ENCODE measurements at regions not wholly inside any gene's neighbourhood (a gene's known extent, or its start where the extent isn't known, plus 50 kb on each side); places are given as distances from the start of the nearest gene placed in this dataset.

GRCh38 chr11:23704183-23704582 lies 792.7 kb upstream of the LUZP2 start:
- TF ChIP-seq POLR2AphosphoS5 (IDR thresholded peaks at IDR 0.05; ENCODE audit: low read depth, low read length) (no peak), POU2F2 (IDR thresholded peaks at IDR 0.05; ENCODE audit: low read depth, low read length) (no peak), TAF1 (IDR thresholded peaks at IDR 0.05; ENCODE audit: low read depth, low read length) (no peak), PAX5 (IDR thresholded peaks at IDR 0.05; ENCODE audit: insufficient read depth, low read length, severe bottlenecking) (no peak), POLR2A (IDR thresholded peaks at IDR 0.05; ENCODE audit: low read depth, low read length) (no peak), SPI1 (IDR thresholded peaks at IDR 0.05; ENCODE audit: low read depth, low read length) (no peak)
- no peak for DNase-seq (ENCODE audit: insufficient read length, low spot score)
- FAIRE-seq: no peak

- TF ChIP-seq PAX5 (IDR thresholded peaks at IDR 0.05; ENCODE audit: insufficient read depth, low read length, severe bottlenecking): no peak
- no peak for TF ChIP-seq SPI1 (IDR thresholded peaks at IDR 0.05; ENCODE audit: low read depth, low read length)
- no peak for TF ChIP-seq TAF1 (IDR thresholded peaks at IDR 0.05; ENCODE audit: low read depth, low read length)
- TF ChIP-seq POLR2A (IDR thresholded peaks at IDR 0.05; ENCODE audit: low read depth, low read length): no peak
- TF ChIP-seq POU2F2 (IDR thresholded peaks at IDR 0.05; ENCODE audit: low read depth, low read length): no peak
- TF ChIP-seq POLR2AphosphoS5 (IDR thresholded peaks at IDR 0.05; ENCODE audit: low read depth, low read length): no peak
- no peak for DNase-seq (ENCODE audit: insufficient read length, low spot score)
- no peak for FAIRE-seq
Measured at GRCh38 chr11:23711981-23712380, 784.9 kb upstream of the LUZP2 start.

GRCh38 chr11:23719016-23719415 lies 777.8 kb upstream of the LUZP2 start:
- no peak for TF ChIP-seq POLR2AphosphoS5 (IDR thresholded peaks at IDR 0.05; ENCODE audit: low read depth, low read length)
- no peak for TF ChIP-seq TAF1 (IDR thresholded peaks at IDR 0.05; ENCODE audit: low read depth, low read length)
- TF ChIP-seq PAX5 (IDR thresholded peaks at IDR 0.05; ENCODE audit: insufficient read depth, low read length, severe bottlenecking): no peak
- no peak for TF ChIP-seq SPI1 (IDR thresholded peaks at IDR 0.05; ENCODE audit: low read depth, low read length)
- TF ChIP-seq POLR2A (IDR thresholded peaks at IDR 0.05; ENCODE audit: low read depth, low read length): no peak
- no peak for TF ChIP-seq POU2F2 (IDR thresholded peaks at IDR 0.05; ENCODE audit: low read depth, low read length)
- FAIRE-seq: no peak
- no peak for DNase-seq (ENCODE audit: insufficient read length, low spot score)

GRCh38 chr11:23723861-23724260 lies 773.0 kb upstream of the LUZP2 start:
- DNase-seq (ENCODE audit: insufficient read length, low spot score): no peak
- FAIRE-seq: no peak

GRCh38 chr11:23725752-23726151 lies 771.1 kb upstream of the LUZP2 start:
- TF ChIP-seq POLR2AphosphoS5 (IDR thresholded peaks at IDR 0.05; ENCODE audit: low read depth, low read length): no peak
- no peak for TF ChIP-seq TAF1 (IDR thresholded peaks at IDR 0.05; ENCODE audit: low read depth, low read length)
- no peak for TF ChIP-seq PAX5 (IDR thresholded peaks at IDR 0.05; ENCODE audit: insufficient read depth, low read length, severe bottlenecking)
- FAIRE-seq: no peak
- DNase-seq (ENCODE audit: insufficient read length, low spot score): no peak

More at GRCh38 chr11:23723861-23724260, 773.0 kb upstream of the LUZP2 start:
- TF ChIP-seq TAF1 (IDR thresholded peaks at IDR 0.05; ENCODE audit: low read depth, low read length): no peak
- no peak for TF ChIP-seq POLR2A (IDR thresholded peaks at IDR 0.05; ENCODE audit: low read depth, low read length)
- no peak for TF ChIP-seq POLR2AphosphoS5 (IDR thresholded peaks at IDR 0.05; ENCODE audit: low read depth, low read length)
- no peak for TF ChIP-seq PAX5 (IDR thresholded peaks at IDR 0.05; ENCODE audit: insufficient read depth, low read length, severe bottlenecking)
- TF ChIP-seq SPI1 (IDR thresholded peaks at IDR 0.05; ENCODE audit: low read depth, low read length): no peak
- no peak for TF ChIP-seq POU2F2 (IDR thresholded peaks at IDR 0.05; ENCODE audit: low read depth, low read length)

GRCh38 chr11:23727387-23727786 lies 769.5 kb upstream of the LUZP2 start:
- no peak for FAIRE-seq
- DNase-seq (ENCODE audit: insufficient read length, low spot score): no peak
- TF ChIP-seq POLR2AphosphoS5 (IDR thresholded peaks at IDR 0.05; ENCODE audit: low read depth, low read length) (no peak), POLR2A (IDR thresholded peaks at IDR 0.05; ENCODE audit: low read depth, low read length) (no peak), TAF1 (IDR thresholded peaks at IDR 0.05; ENCODE audit: low read depth, low read length) (no peak), PAX5 (IDR thresholded peaks at IDR 0.05; ENCODE audit: insufficient read depth, low read length, severe bottlenecking) (no peak)

GRCh38 chr11:23727794-23728193 lies 769.1 kb upstream of the LUZP2 start:
- FAIRE-seq (no peak), DNase-seq (ENCODE audit: insufficient read length, low spot score) (no peak)
- no peak for TF ChIP-seq PAX5 (IDR thresholded peaks at IDR 0.05; ENCODE audit: insufficient read depth, low read length, severe bottlenecking)
- TF ChIP-seq POU2F2 (IDR thresholded peaks at IDR 0.05; ENCODE audit: low read depth, low read length): no peak
- no peak for TF ChIP-seq POLR2A (IDR thresholded peaks at IDR 0.05; ENCODE audit: low read depth, low read length)
- no peak for TF ChIP-seq POLR2AphosphoS5 (IDR thresholded peaks at IDR 0.05; ENCODE audit: low read depth, low read length)
- no peak for TF ChIP-seq TAF1 (IDR thresholded peaks at IDR 0.05; ENCODE audit: low read depth, low read length)
- TF ChIP-seq SPI1 (IDR thresholded peaks at IDR 0.05; ENCODE audit: low read depth, low read length): no peak

GRCh38 chr11:23729088-23729487 lies 767.8 kb upstream of the LUZP2 start:
- no peak for FAIRE-seq
- no peak for TF ChIP-seq TAF1 (IDR thresholded peaks at IDR 0.05; ENCODE audit: low read depth, low read length)
- TF ChIP-seq POU2F2 (IDR thresholded peaks at IDR 0.05; ENCODE audit: low read depth, low read length): no peak
- no peak for TF ChIP-seq PAX5 (IDR thresholded peaks at IDR 0.05; ENCODE audit: insufficient read depth, low read length, severe bottlenecking)
- no peak for TF ChIP-seq POLR2AphosphoS5 (IDR thresholded peaks at IDR 0.05; ENCODE audit: low read depth, low read length)
- no peak for TF ChIP-seq SPI1 (IDR thresholded peaks at IDR 0.05; ENCODE audit: low read depth, low read length)
- TF ChIP-seq POLR2A (IDR thresholded peaks at IDR 0.05; ENCODE audit: low read depth, low read length): no peak
- DNase-seq (ENCODE audit: insufficient read length, low spot score): no peak

GRCh38 chr11:23730307-23730998 lies 766.4 kb upstream of the LUZP2 start:
- TF ChIP-seq POLR2A (IDR thresholded peaks at IDR 0.05; ENCODE audit: low read depth, low read length) (no peak), TAF1 (IDR thresholded peaks at IDR 0.05; ENCODE audit: low read depth, low read length) (no peak), POLR2AphosphoS5 (IDR thresholded peaks at IDR 0.05; ENCODE audit: low read depth, low read length) (no peak), POU2F2 (IDR thresholded peaks at IDR 0.05; ENCODE audit: low read depth, low read length) (no peak), PAX5 (IDR thresholded peaks at IDR 0.05; ENCODE audit: insufficient read depth, low read length, severe bottlenecking) (no peak), SPI1 (IDR thresholded peaks at IDR 0.05; ENCODE audit: low read depth, low read length) (no peak)
- FAIRE-seq (no peak), DNase-seq (ENCODE audit: insufficient read length, low spot score) (no peak)

- no peak for DNase-seq (ENCODE audit: insufficient read length, low spot score)
- TF ChIP-seq POLR2A (IDR thresholded peaks at IDR 0.05; ENCODE audit: low read depth, low read length): no peak
- TF ChIP-seq SPI1 (IDR thresholded peaks at IDR 0.05; ENCODE audit: low read depth, low read length): no peak
- no peak for TF ChIP-seq PAX5 (IDR thresholded peaks at IDR 0.05; ENCODE audit: insufficient read depth, low read length, severe bottlenecking)
- no peak for TF ChIP-seq TAF1 (IDR thresholded peaks at IDR 0.05; ENCODE audit: low read depth, low read length)
- TF ChIP-seq POU2F2 (IDR thresholded peaks at IDR 0.05; ENCODE audit: low read depth, low read length): no peak
- TF ChIP-seq POLR2AphosphoS5 (IDR thresholded peaks at IDR 0.05; ENCODE audit: low read depth, low read length): no peak
- FAIRE-seq: no peak
Measured at GRCh38 chr11:23732026-23732425, 764.8 kb upstream of the LUZP2 start.
